ENCODE measurements at regions not wholly inside any gene's neighbourhood (a gene's known extent, or its start where the extent isn't known, plus 50 kb on each side); places are given as distances from the start of the nearest gene placed in this dataset.

GRCh38 chr6:73903155-73903554 lies 207.2 kb downstream of the CD109 start:
- no peak for DNase-seq

- no peak for DNase-seq
Observed at GRCh38 chr6:73901986-73902385, 206.0 kb downstream of the CD109 start.

- no peak for DNase-seq
Observed at GRCh38 chr6:73901311-73901710, 205.3 kb downstream of the CD109 start.

- no peak for DNase-seq
Observed at GRCh38 chr6:73898599-73898998, 202.6 kb downstream of the CD109 start.

GRCh38 chr6:73893696-73894095 lies 197.7 kb downstream of the CD109 start:
- DNase-seq, result no peak

- no peak for DNase-seq
Observed at GRCh38 chr6:73888050-73888449, 192.0 kb downstream of the CD109 start.

GRCh38 chr6:73885393-73885792 lies 189.4 kb downstream of the CD109 start:
- no peak for DNase-seq

- DNase-seq, result no peak
Observed at GRCh38 chr6:73884540-73884939, 188.5 kb downstream of the CD109 start.

- DNase-seq, result no peak
Observed at GRCh38 chr6:73879501-73880293, 183.7 kb downstream of the CD109 start.

- DNase-seq, result no peak
Observed at GRCh38 chr6:73878403-73878802, 182.4 kb downstream of the CD109 start.
